Smooth muscle cell (in vitro differentiated cells): ENCODE measurements at regions not wholly inside any gene's neighbourhood (a gene's known extent, or its start where the extent isn't known, plus 50 kb on each side); places are given as distances from the start of the nearest gene placed in this dataset.

ENCODE experiments used
- DNase-seq: peaks from one replicate; lab custom pipeline; 2025; ENCODE audit not compliant: unreplicated experiment; lab: John Stamatoyannopoulos, UW
- H2AFZ ChIP-seq: fragments of 200-600 bp; sonication (generic); 2 replicates; pipeline ENCODE4 v1.6.0; 2016; ENCODE audit warnings: antibody characterized with exemption, low read depth, mild to moderate bottlenecking
- H3F3A ChIP-seq: fragments of 200-600 bp; sonication (generic); 2 replicates; pipeline ENCODE4 v1.6.0; 2017; ENCODE audit warnings: antibody characterized with exemption, low read depth
- H3K27ac ChIP-seq: fragments of 200-600 bp; sonication (generic); 2 replicates; pipeline ENCODE4 v1.5.1; 2016; ENCODE audit warnings: low read depth, mild to moderate bottlenecking
- H3K27me3 ChIP-seq: fragments of 200-600 bp; sonication (generic); 2 replicates; pipeline ENCODE4 v1.6.1; 2016; ENCODE audit warnings: low read depth, mild to moderate bottlenecking
- H3K36me3 ChIP-seq: fragments of 200-600 bp; sonication (generic); 2 replicates; pipeline ENCODE4 v1.5.1; 2016; ENCODE audit warnings: low read depth
- H3K4me1 ChIP-seq: fragments of 200-600 bp; sonication (generic); 2 replicates; pipeline ENCODE4 v1.5.1; 2016; ENCODE audit warnings: low read depth
- H3K4me2 ChIP-seq: fragments of 200-600 bp; sonication (generic); 2 replicates; pipeline ENCODE4 v1.6.0; 2016; ENCODE audit warnings: mild to moderate bottlenecking
- H3K4me3 ChIP-seq: fragments of 200-600 bp; sonication (generic); 2 replicates; pipeline ENCODE4 v1.5.1; 2016; ENCODE audit warnings: mild to moderate bottlenecking
- H3K79me2 ChIP-seq: fragments of 200-600 bp; sonication (generic); 2 replicates; pipeline ENCODE4 v1.6.0; 2016; ENCODE audit warnings: low read depth, mild to moderate bottlenecking
- H3K9ac ChIP-seq: fragments of 200-600 bp; sonication (generic); 2 replicates; pipeline ENCODE4 v1.6.0; 2016; ENCODE audit warnings: low read depth
- H3K9me3 ChIP-seq: fragments of 200-600 bp; sonication (generic); replicated peaks from 2 replicates; pipeline ENCODE4 v1.5.1; 2016; ENCODE audit warnings: low read depth
- H4K20me1 ChIP-seq: fragments of 200-600 bp; sonication (generic); 2 replicates; pipeline ENCODE4 v1.6.0; 2016; ENCODE audit warnings: low read depth
- CTCF ChIP-seq: fragments of 200-600 bp; sonication (generic); IDR thresholded peaks from 2 replicates; pipeline ENCODE4 v1.5.1; 2017; ENCODE audit warnings: borderline replicate concordance, mild to moderate bottlenecking, antibody characterized with exemption; ENCODE audit not compliant: insufficient read depth, poor library complexity, severe bottlenecking
- WGBS: methylation state at CpG from one replicate; pipeline ENCODE4 v1.1.7; 2016; ENCODE audit warnings: low lambda C conversion rate; 5-methylcytosine and 5-hydroxymethylcytosine counted together

GRCh38 chr1:114295321-114295720 lies 141.7 kb upstream of the SYT6 start:
- Histone ChIP-seq H3K27me3 (no peaks in the 10 kb centered on the region), H2AFZ (no peak overlapping the region), H3K4me3 (no peak overlapping the region), H3F3A (no peaks in the 10 kb centered on the region), H3K27ac (no peak overlapping the region), H3K4me2 (no peak overlapping the region), H4K20me1 (no peaks in the 10 kb centered on the region), H3K79me2 (no peaks in the 10 kb centered on the region), H3K9ac (no peak overlapping the region), H3K36me3 (no peaks in the 10 kb centered on the region), H3K9me3 (no peaks in the 10 kb centered on the region), H3K4me1 (no peaks in the 10 kb centered on the region)
- DNase-seq = no peak
- TF ChIP-seq CTCF = no peak
- 51% methylated on average over 6 of the region's 6 CpGs for WGBS

- H4K20me1 ChIP-seq = no peaks in the 10 kb centered on the region
These were observed 139.2 kb upstream of the SYT6 start for GRCh38 chr1:114292835-114293234.

GRCh38 chr1:114292194-114292593 lies 138.5 kb upstream of the SYT6 start:
- H3K27ac ChIP-seq = no peak overlapping the region
- WGBS = 84% methylated on average over 5 of the region's 5 CpGs
- H3K79me2 ChIP-seq = no peaks in the 10 kb centered on the region
- no peak for DNase-seq
- no peaks in the 10 kb centered on the region for H3F3A ChIP-seq
- no peak overlapping the region for H3K4me3 ChIP-seq
- H4K20me1 ChIP-seq = no peaks in the 10 kb centered on the region
- no peak for TF ChIP-seq CTCF
- no peaks in the 10 kb centered on the region for H3K9me3 ChIP-seq
- H3K4me2 ChIP-seq = no peak overlapping the region
- no peaks in the 10 kb centered on the region for H3K36me3 ChIP-seq
- H3K9ac ChIP-seq = no peak overlapping the region
- no peaks in the 10 kb centered on the region for H3K4me1 ChIP-seq
- H2AFZ ChIP-seq = no peak overlapping the region
- H3K27me3 ChIP-seq = no peaks in the 10 kb centered on the region

More at GRCh38 chr1:114292835-114293234, 139.2 kb upstream of the SYT6 start:
- 96% methylated on average over 2 of the region's 2 CpGs for WGBS
- no peaks in the 10 kb centered on the region for H3K79me2 ChIP-seq
- H3K9ac ChIP-seq = no peak overlapping the region
- no peaks in the 10 kb centered on the region for H3K27me3 ChIP-seq
- no peak for DNase-seq
- TF ChIP-seq CTCF = no peak
- H3K4me1 ChIP-seq = no peaks in the 10 kb centered on the region
- H3K36me3 ChIP-seq = no peaks in the 10 kb centered on the region
- H3K4me3 ChIP-seq = no peak overlapping the region
- H3K27ac ChIP-seq = no peak overlapping the region
- H3F3A ChIP-seq = no peaks in the 10 kb centered on the region
- no peaks in the 10 kb centered on the region for H3K9me3 ChIP-seq
- no peak overlapping the region for H3K4me2 ChIP-seq
- no peak overlapping the region for H2AFZ ChIP-seq

GRCh38 chr1:114290776-114291175 lies 137.1 kb upstream of the SYT6 start:
- H3K36me3 ChIP-seq = no peaks in the 10 kb centered on the region
- H3K9ac ChIP-seq = no peak overlapping the region
- H3K4me3 ChIP-seq = no peak overlapping the region
- no peaks in the 10 kb centered on the region for H3F3A ChIP-seq
- H3K9me3 ChIP-seq = no peaks in the 10 kb centered on the region
- no peak overlapping the region for H2AFZ ChIP-seq
- no peaks in the 10 kb centered on the region for H3K79me2 ChIP-seq
- no peak for DNase-seq
- H3K27me3 ChIP-seq = no peaks in the 10 kb centered on the region
- H3K4me2 ChIP-seq = no peak overlapping the region
- TF ChIP-seq CTCF = no peak
- no peak overlapping the region for H3K27ac ChIP-seq
- H4K20me1 ChIP-seq = no peaks in the 10 kb centered on the region
- H3K4me1 ChIP-seq = no peaks in the 10 kb centered on the region
- WGBS = 82% methylated on average over 2 of the region's 2 CpGs
